Cerebellar nuclear complex (tissue), 1 donor: ENCODE measurements at regions not wholly inside any gene's neighbourhood (a gene's known extent, or its start where the extent isn't known, plus 50 kb on each side); places are given as distances from the start of the nearest gene placed in this dataset.

Source experiments
- DNase-seq, 2 experiments: peaks; one replicate each; lab custom pipeline; 2025; lab: John Stamatoyannopoulos, UW

DNA sequence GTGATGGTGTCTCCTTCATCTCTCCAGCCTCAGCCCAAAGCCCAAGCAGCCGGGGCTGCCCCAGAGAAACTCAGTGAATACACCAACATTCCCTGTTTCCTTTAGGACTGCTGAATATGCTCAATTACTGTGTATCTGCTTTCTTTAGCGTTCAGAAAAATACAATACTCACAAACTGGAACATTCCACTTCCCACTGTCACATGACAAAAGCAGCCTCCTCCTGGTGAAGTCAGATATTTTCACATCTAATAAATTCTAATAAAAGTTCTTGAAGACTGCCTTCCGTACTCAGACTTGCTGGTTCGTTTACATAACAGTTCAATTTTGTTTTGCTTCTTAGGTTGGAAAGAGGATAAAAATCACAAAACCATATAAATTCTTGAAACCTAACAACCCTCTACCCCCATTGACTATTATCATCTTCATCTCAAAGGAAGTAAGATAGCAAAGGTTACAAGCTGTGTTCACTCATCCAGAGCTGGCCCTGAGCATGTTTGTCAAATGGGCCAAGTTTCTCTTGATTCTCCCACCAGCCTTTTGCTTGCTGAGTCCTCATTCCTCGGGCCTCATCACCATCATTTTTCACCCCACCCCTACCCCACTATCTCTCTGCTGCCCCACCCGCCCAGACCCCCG lies 190.8 kb upstream of the HNRNPA3 start:
- DNase-seq = no peak

DNA sequence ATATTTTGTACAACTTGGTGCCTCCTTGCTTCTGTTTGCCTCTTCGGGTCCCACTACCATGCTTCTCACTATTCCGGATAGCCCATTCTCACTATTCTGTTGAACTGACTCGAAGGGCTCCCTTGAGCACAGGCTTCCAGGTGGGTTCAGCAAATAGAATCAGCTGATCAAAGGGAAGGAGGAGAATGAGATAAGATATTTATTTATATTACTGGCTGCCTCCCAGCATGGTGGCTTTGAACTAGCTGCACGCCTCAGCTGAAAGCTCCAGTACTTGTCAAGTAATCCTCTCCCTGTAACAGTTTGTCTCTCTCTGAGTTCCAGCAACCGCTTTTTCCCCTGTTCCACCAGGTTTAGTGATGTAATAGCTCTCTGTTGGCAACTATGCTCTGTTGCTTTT lies 187.8 kb upstream of the HNRNPA3 start:
- no peak for DNase-seq

DNA sequence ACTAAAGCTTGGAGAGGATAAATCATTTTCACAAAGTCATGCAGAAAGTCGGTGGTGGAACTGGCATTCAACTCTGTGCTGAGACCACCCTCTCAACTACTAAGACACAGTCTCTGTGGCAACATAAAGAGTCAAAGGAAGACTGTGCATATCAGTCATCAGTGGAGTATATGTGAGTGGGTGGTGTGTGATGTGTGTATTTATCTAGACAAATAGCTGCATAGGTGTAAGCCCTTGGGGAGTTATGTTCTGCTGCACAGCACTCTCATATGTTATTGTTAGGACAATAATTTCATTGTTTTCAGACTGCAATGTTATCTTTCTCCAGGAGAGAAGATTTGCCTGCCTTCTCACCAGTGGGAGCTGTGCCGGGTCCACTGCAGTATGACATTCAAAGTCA lies 186.3 kb upstream of the HNRNPA3 start:
- no peak for DNase-seq

DNA sequence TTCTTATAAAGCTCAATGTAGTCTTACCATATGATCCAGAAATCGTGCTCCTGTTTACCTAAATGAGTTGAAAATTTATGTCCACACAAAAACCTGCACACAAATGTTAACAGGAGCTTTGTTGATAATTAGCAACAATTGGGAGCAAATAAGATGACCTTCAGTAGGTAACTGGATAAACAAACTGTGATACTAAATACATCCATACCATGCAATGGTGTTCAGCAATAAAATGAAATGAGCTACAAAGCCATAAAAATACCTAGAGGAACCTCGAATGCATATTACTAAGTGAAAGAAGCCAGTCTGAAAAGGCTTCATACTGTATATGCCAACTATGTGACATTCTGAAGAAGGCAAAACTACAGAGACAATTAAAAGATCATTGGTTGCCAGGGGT lies 185.6 kb upstream of the HNRNPA3 start:
- DNase-seq = no peak

DNA sequence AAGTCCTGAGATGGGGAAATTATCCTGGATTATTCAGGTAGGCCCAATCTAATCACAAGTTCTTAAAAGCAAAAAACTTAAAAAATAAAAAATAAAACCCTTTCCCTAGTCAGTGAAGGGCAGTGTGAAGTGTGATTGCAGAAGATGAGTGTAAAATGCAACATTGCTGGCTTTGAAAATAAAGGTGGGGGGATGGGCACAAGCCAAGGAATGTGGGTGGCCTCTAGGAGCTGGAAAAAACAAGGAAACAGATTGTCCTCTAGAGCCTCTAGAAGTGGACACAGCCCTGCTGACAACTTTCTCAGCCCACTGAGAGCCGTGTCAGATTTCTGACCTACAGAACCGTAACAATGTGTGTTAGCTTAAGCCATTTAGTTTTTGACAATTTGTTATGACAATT lies 184.3 kb upstream of the HNRNPA3 start:
- DNase-seq = no peak

DNA sequence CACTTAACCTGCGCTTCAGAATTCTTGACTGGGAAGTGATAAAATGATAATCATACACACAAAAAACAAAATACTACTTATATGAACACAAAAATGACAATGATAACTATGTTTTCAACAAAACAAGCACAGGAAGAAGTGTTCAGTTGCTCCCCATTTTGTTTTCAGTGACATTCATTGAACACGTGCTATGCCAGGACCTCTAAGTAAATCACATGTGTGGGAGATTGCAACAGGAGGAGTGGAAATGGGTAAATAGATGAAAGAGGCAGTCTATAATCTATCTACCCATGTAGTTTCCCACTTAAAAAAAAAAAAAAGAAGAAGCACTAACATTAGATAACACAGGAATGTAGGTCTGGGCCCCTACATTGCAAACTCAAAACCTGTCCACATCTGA lies 183.5 kb upstream of the HNRNPA3 start:
- no peak for DNase-seq

DNA sequence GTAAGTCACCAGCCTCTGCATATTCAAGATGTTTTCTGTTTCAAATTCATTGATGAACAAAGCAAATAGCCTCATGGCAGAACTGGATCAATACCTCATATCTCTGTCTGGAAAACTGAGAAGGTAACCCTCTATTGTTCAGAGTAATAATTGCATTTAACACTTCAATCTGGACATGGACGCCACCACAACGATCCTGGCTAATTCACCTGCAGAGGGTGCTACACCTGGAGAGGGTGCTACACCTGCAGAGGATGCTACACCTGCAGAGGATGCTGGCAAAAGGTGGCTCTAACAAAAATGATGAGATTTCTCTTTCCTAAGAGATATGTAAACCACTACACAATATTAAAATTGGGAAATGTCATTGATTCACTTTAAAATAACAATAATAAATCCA lies 183.1 kb upstream of the HNRNPA3 start:
- no peak for DNase-seq

DNA sequence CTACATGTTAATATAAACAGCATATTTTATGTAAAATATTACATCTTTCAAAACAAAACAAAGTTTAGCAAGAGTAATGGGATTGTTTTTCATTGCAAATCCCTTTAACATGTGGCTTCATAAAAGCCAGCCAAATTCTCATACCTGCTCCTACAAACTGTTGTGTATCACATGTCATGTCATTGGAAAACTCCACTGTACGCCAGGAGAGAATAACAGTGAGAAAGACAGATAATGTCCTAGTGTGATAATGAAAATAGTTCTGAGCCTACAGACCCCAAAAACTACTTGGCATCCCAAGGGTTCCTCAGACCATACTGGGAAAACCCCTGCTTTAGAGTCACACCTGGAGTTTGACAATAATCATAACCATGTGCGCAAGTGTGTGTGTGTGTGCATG lies 182.7 kb upstream of the HNRNPA3 start:
- no peak for DNase-seq

DNA sequence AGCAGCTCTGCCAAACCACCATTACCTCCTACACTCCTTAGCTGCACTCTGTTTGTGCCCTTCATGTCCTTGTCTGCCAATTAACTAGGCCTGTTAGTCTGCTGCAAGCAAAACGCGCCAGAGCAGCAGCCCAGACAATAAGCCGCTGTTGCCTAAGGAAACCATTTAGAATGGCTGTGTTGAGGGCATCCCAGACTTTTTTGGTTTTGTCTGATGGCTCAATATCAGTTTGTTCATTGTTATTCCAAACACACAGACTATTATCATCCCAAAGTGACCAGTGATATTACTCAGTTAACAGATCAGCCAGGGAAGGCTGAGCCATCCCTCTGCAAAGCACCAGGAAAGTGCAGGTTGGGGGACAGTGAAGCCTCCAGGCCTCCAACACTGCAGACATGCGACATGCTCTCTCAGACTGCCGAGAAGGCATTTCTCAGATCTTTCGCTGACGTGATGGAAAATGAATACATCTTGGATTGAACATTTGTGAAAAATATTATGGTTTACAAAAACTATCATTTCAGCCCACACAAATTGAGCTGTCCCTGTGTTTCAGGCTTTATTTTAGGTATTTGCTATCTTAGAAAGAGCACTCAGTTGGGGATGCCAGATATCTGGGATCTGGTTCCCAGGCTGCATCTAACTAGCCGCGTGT lies 182.0 kb upstream of the HNRNPA3 start:
- DNase-seq = no peak

DNA sequence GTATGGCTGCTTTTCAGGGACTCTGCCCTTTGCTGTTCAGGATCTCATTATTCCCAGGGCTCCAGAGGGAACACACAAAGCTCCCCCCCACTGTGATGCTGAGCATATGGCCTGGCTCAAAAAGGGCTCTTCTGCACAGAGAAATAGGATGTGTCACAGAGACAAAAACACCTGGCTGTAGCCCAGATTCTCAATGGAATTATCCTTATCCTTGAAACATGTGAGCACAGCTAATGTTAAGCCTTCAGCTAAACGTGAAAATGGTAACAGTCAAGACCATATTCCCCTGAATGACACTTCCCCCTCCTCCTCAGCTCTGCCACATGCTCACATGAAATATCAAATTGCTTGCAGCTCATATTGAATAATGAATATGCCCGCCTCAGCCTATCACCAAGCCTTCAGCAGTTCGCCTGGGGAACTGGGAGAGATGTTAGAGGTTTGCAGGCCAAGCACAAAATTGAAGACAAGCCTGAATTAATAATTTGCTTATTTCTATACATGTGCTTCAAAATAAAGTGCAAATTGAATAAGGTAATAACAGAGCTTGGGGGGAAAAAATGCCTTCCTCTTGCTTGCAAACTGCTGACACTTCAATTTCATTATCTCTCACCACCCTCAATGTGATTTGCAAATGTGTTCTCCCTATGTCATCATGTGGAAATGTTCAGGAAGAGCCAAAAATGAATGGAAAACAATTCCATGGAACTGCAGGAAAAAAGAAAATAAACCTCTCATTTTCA lies 181.0 kb upstream of the HNRNPA3 start:
- DNase-seq = peak; percentile 28 to 72

DNA sequence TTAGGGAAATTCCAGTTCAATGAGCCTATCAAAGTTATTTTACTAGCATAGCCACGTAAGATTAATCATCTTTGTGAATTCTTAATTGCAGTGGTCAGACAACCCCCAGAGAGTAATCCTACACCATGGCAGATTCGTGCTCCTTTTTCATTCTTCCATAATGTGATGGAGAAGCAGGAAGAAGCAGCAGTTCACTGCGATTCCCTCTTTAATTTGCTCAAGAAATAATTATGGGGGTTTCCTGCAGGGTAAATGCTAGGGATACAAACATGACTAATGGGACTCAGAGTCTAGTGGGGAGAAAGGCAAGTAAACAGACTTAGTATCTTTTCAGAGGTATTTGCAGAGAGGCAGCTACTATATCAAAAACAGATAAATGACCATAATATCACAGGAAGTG lies 175.8 kb upstream of the HNRNPA3 start:
- DNase-seq = no peak

DNA sequence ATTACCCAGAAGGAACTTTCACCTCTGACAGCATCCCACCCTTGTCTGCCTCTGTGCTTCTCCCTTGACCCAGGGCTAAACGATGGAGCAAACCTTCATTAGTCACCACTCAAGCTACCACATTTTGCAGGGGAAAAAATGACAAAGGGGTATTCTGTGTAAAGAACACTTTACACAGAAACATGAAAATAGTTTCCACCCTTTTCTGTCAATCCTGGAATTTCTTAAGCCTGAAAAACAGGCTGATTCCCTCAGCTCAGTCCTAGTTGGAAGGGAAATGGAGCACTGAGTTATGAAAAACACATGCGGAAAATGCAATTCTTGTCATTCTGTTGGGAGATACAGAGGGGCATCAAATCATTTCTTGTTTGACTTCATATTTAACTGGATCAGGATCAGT lies 175.0 kb upstream of the HNRNPA3 start:
- DNase-seq = no peak

DNA sequence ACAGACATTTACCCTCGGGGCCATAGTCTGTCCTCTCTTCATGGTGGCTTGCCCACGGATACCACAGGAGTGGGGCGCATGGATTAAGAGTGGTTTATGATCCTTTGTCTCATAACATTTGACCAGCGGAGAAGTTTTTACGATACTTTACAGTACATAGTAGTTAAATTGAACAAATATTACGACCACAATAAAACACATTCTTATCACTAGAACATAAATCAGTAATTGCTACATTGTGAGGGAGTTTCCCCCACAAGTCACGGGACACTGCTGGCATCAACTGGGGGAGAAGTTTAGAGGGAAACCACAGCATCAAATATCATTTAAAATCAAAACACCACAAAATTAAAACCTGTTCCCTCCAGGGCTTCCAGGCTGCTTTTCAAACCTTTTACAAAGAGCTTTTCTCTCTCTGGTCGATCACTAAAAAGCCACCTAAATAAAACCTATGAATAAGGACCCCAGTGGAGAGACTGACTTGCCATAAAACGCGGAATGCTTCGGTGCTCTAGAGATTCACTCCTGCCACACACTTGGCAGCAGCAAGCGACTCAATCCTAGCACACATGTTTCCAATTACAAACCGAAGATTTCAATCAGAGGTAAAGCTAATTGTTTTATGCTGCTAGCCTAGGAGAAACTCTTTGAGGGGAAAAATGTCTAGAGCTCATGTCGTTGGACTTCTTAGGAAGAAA lies 173.7 kb upstream of the HNRNPA3 start:
- no peak for DNase-seq

DNA sequence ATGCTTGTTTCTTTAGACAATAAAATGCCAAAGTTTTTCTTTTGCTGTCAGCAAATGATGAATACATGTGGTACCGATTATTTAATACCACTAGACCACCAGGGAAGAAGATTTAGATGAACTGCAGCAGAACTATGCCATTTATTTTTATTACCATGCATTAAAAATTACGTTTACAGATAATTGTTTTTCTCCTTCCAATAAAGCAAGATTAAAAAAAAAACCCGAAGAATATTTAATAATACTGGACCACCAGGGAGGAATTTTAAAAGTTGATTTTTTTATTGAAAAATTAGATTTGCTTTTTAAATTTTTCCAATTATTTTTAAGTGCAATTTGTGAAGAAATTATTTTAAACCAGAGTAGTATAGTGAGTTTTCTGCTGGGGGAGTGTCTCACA lies 170.3 kb upstream of the HNRNPA3 start:
- DNase-seq = no peak

DNA sequence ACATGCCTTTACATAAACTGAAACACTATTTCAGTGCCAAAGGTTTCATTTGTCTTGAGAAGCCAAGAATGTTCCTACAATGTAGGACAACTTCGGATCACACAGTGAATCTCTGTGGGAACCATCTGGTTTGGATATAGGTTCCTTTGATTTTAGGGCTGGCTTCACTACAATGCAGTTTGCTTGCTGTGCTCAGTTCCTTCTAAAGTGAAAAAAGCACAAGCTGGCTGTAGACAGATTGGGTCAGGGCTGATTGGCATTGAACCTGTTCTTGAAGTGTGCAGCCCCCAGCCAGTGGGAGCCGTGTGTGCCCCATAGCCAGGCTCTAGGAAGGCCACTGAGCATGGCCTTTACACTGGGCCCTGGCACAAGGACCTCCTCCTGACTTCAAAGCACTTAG lies 167.9 kb upstream of the HNRNPA3 start:
- DNase-seq = peak in 1 of 2 experiments; percentile 52

DNA sequence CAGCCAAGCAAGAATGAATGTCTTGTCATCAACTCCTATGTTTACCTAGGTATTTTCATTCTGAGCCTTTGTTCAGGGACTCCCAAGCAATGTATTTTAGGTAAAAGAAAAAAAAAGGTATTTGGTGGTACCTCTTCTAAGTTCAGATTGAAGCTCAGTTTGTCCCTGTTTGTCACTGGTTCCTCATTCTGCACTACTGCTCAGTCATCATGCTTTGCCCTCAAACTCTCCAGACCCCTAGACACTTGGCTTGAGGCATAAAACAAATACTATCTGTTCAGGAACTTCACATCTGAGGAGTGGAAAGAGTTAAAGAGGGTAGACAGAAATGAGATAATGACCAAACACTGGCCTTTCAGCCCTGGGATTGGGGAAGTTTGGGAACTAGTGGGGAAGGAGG lies 163.6 kb upstream of the HNRNPA3 start:
- no peak for DNase-seq

DNA sequence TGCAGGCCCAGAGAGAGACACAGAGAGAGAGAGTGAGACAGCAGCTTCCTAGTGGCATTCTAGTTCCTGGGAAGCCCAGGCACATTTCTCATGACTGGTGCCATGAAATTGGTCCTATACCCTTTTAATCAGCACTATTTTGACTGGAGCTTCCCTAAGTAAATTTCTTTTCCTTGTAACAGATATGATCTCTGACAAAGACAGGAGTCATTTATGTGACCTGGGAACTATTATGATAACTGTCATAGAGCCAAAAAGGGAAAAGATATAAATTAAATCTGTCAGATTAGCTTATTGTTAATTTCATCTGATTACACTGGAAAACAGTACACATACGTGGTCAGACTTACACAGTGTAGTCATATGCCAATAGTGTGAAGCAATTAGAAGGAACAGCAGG lies 161.3 kb upstream of the HNRNPA3 start:
- DNase-seq = no peak

DNA sequence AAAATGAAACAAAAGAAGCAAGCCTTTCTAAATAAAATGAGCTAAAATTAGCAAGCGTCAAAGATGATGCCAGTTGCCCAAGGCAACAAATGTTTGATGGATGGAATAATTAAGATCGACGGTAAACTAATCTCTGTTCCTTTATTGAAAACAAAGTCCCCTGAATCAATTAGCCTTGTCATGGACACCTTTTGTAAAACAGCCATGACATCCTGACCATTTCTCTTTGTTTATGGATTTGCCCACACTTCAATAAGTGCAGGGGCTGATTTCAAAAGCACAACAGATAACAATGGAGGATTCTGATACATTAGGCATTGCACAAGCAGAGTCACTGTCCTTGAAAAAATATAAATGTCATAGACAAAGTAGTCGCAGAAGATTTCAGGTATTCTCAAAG lies 160.1 kb upstream of the HNRNPA3 start:
- no peak for DNase-seq

DNA sequence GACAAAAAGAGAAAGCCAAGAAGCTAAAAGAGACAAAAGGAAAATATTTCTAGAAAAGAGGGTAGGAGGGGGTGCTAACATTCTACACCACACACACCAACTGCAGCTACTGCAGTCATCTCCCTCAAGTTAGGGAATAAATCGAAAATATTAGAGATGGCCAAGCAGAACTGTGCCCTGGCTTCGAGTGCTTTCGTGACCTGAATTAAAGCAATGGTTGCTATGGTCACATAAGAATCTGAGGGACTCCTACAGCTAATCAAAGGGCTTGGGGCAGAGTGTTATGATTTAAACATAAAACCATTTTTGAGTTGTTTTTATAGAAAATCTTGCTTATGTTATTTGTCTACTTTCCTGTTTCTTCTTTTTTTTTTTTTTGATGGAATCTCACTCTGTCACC lies 159.6 kb upstream of the HNRNPA3 start:
- no peak for DNase-seq

DNA sequence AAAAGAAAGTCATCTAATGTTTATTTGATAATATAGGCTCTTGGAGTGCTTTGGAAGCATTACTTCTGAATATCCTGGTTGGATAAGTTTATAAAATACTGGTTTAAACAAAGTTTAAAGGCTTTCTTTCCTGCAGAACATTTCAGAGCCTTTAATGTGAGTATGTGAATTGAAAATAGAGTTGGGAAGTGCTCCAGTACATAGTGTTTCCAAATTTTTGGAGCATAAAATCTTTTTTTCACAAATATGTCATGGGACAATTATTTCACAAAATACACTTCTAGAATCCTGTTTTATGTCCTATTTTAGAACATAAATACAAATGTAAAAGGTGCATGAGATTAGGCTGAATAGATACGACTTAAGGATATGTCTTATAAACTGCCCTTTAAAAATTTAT lies 158.9 kb upstream of the HNRNPA3 start:
- DNase-seq = no peak

DNA sequence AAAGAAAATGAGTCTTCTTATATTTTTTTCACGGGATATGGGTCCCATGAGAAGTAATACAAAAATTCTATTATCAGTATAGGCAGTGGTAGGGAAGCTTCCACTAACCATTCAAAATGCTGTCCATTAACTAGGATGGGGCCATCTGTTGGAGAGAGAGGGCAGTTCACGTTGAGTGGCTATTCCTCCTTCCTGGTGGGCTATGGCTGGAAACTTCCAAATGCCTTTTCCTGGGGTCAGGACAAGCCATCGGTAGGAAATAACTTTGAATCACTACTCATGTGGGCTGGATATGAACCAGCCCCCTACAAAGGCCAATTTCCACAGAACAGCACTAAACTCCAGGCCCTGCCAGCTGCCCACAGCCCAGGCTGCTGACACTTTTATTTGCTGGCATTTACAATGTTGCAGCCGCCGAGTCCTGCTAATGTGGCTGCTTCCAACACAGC lies 156.1 kb upstream of the HNRNPA3 start:
- no peak for DNase-seq

DNA sequence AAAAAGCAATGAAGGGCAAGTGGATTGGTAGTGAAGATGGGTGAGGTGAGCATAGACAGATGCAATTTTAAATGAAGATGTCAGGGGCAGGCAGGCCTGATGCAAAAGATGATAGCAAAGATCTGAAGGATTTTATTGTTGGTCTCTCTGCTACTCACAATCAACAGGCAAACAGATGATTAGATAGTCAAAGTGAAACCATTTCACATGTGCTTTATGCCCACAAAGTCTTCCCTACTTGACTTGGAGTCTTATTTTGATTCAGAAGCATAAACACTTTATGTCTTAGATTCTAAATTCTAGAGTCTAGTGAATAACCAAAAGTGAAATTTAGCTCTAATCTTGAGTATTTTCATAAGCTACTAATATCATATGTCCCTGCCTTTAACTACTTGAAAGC lies 153.8 kb upstream of the HNRNPA3 start:
- no peak for DNase-seq

DNA sequence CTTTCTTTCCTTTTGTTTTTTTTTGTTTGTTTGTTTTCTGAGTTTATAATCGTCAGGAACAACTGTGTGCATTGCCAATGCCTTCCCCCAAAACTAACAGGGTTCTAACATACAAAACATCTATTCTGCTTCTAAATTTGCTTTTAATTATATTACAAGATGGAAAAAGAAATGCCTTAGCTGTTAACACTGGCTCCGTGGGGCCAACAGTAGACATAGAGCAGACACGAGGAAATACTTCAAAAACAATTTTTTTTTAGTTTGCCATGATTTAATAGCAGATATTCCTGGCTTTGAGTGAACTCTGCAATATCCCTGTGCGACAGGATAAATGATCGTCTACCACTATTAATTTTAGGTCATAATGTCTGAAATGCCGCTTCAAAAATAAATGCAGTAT lies 153.3 kb upstream of the HNRNPA3 start:
- DNase-seq = no peak
